ENCODE measurements at regions not wholly inside any gene's neighbourhood (a gene's known extent, or its start where the extent isn't known, plus 50 kb on each side); places are given as distances from the start of the nearest gene placed in this dataset.

- no peak for TF ChIP-seq SIN3A (IDR thresholded peaks at IDR 0.05; ENCODE audit: borderline replicate concordance, insufficient read depth, low read length)
- TF ChIP-seq TAF1 (IDR thresholded peaks at IDR 0.05; ENCODE audit: borderline replicate concordance, insufficient read depth, low read length): no peak
- TF ChIP-seq, protein P1, sequence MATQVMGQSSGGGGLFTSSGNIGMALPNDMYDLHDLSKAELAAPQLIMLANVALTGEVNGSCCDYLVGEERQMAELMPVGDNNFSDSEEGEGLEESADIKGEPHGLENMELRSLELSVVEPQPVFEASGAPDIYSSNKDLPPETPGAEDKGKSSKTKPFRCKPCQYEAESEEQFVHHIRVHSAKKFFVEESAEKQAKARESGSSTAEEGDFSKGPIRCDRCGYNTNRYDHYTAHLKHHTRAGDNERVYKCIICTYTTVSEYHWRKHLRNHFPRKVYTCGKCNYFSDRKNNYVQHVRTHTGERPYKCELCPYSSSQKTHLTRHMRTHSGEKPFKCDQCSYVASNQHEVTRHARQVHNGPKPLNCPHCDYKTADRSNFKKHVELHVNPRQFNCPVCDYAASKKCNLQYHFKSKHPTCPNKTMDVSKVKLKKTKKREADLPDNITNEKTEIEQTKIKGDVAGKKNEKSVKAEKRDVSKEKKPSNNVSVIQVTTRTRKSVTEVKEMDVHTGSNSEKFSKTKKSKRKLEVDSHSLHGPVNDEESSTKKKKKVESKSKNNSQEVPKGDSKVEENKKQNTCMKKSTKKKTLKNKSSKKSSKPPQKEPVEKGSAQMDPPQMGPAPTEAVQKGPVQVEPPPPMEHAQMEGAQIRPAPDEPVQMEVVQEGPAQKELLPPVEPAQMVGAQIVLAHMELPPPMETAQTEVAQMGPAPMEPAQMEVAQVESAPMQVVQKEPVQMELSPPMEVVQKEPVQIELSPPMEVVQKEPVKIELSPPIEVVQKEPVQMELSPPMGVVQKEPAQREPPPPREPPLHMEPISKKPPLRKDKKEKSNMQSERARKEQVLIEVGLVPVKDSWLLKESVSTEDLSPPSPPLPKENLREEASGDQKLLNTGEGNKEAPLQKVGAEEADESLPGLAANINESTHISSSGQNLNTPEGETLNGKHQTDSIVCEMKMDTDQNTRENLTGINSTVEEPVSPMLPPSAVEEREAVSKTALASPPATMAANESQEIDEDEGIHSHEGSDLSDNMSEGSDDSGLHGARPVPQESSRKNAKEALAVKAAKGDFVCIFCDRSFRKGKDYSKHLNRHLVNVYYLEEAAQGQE (IDR thresholded peaks at IDR 0.05; ENCODE audit: insufficient read depth in 1 of 2, low read depth in 2 of 2, low read length in 2 of 2): no peak
- TF ChIP-seq FOXP2 (optimal IDR thresholded peaks at IDR 0.05; ENCODE audit: borderline replicate concordance, extremely low read depth, extremely low read length, insufficient read depth): no peak
- TF ChIP-seq POLR2AphosphoS5 (IDR thresholded peaks at IDR 0.05; ENCODE audit: low read depth, low read length): no peak
Observed at GRCh38 chr13:79723519-79724024, 242.6 kb downstream of the NDFIP2 start.

- TF ChIP-seq, protein P1 (IDR thresholded peaks at IDR 0.05; ENCODE audit: insufficient read depth in 1 of 2, low read depth in 2 of 2, low read length in 2 of 2): no peak
Observed at GRCh38 chr13:79722885-79723445, 242.0 kb downstream of the NDFIP2 start.

DNA sequence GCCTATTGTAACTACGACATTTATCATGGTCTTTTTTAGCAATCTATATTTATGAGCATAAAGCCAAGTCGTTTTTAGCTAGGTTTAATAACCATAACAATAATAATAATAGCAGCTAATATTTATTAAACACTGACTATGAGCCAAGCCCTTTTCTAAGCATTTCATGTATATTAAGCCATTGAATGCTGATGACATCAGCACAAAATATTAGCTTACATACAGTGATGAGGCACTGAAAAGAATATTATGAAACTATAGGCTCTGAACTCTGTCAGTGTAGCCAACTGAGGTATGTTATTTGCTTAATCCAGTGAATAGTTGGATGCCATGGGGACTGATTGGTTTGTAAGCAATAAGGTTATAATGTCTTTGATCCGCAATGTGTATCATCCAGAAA is 235.2 kb downstream of the NDFIP2 start:
- TF ChIP-seq TAF1 (IDR thresholded peaks at IDR 0.05; ENCODE audit: borderline replicate concordance, insufficient read depth, low read length): no peak
- TF ChIP-seq POLR2AphosphoS5 (IDR thresholded peaks at IDR 0.05; ENCODE audit: low read depth, low read length): no peak
- no peak for TF ChIP-seq FOXP2 (optimal IDR thresholded peaks at IDR 0.05; ENCODE audit: borderline replicate concordance, extremely low read depth, extremely low read length, insufficient read depth)
- TF ChIP-seq, protein P1 (IDR thresholded peaks at IDR 0.05; ENCODE audit: insufficient read depth in 1 of 2, low read depth in 2 of 2, low read length in 2 of 2): no peak
- no peak for TF ChIP-seq SIN3A (IDR thresholded peaks at IDR 0.05; ENCODE audit: borderline replicate concordance, insufficient read depth, low read length)

DNA sequence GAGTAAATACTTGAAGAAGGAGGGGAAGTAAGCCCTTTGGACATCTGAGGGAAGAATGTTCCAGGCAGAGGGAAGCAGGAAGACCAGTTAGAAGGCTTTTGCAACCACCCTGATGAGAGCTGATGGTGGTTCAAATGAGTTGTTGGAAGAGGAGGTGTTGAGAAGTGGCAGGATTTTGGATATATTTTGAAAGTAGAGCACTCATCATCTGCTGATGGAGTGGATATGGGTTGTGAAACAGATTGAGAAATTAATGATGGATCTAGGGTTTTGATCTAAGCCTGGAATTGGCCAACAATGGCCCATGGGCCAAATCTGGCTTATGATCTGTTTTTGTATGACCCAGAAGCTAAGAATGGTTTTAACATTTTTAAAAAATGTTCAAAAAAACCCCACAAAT is 230.7 kb downstream of the NDFIP2 start:
- TF ChIP-seq FOXP2 (optimal IDR thresholded peaks at IDR 0.05; ENCODE audit: borderline replicate concordance, extremely low read depth, extremely low read length, insufficient read depth): no peak
- TF ChIP-seq POLR2AphosphoS5 (IDR thresholded peaks at IDR 0.05; ENCODE audit: low read depth, low read length): no peak
- TF ChIP-seq, protein P1 (IDR thresholded peaks at IDR 0.05; ENCODE audit: insufficient read depth in 1 of 2, low read depth in 2 of 2, low read length in 2 of 2): no peak
- TF ChIP-seq TAF1 (IDR thresholded peaks at IDR 0.05; ENCODE audit: borderline replicate concordance, insufficient read depth, low read length): no peak
- no peak for TF ChIP-seq SIN3A (IDR thresholded peaks at IDR 0.05; ENCODE audit: borderline replicate concordance, insufficient read depth, low read length)

- TF ChIP-seq, protein P1 (IDR thresholded peaks at IDR 0.05; ENCODE audit: insufficient read depth in 1 of 2, low read depth in 2 of 2, low read length in 2 of 2): no peak
- TF ChIP-seq TAF1 (IDR thresholded peaks at IDR 0.05; ENCODE audit: borderline replicate concordance, insufficient read depth, low read length) (no peak), SIN3A (IDR thresholded peaks at IDR 0.05; ENCODE audit: borderline replicate concordance, insufficient read depth, low read length) (no peak), POLR2AphosphoS5 (IDR thresholded peaks at IDR 0.05; ENCODE audit: low read depth, low read length) (no peak), FOXP2 (optimal IDR thresholded peaks at IDR 0.05; ENCODE audit: borderline replicate concordance, extremely low read depth, extremely low read length, insufficient read depth) (no peak)
Observed at GRCh38 chr13:79710376-79710775, 229.4 kb downstream of the NDFIP2 start.

All from PFSK-1 (cell line).